ENCODE measurements at regions not wholly inside any gene's neighbourhood (a gene's known extent, or its start where the extent isn't known, plus 50 kb on each side); places are given as distances from the start of the nearest gene placed in this dataset.

GRCh38 chr18:61132031-61132430, 201.2 kb upstream of the CDH20 start:
- no peak for TF ChIP-seq CTCF (IDR thresholded peaks at IDR 0.05)
- H3K4me1 ChIP-seq = no peaks in the 10 kb centered on the region
- no peaks in the 10 kb centered on the region for H3K36me3 ChIP-seq
- H3K9me3 ChIP-seq = no peaks in the 10 kb centered on the region
- no peak overlapping the region for H3K4me3 ChIP-seq
- DNase-seq (ENCODE audit: low spot score) = no peak
- H3K27ac ChIP-seq = no peak overlapping the region
- no peaks in the 10 kb centered on the region for H3K27me3 ChIP-seq

- no peaks in the 10 kb centered on the region for H3K4me1 ChIP-seq
- TF ChIP-seq CTCF (IDR thresholded peaks at IDR 0.05) = no peak
- no peak overlapping the region for H3K27ac ChIP-seq
- DNase-seq (ENCODE audit: low spot score) = no peak
- H3K36me3 ChIP-seq = no peaks in the 10 kb centered on the region
- no peaks in the 10 kb centered on the region for H3K9me3 ChIP-seq
- no peak overlapping the region for H3K4me3 ChIP-seq
- H3K27me3 ChIP-seq = no peaks in the 10 kb centered on the region
Observed at GRCh38 chr18:61133783-61134182, 199.4 kb upstream of the CDH20 start.

GRCh38 chr18:61136711-61137251, 196.4 kb upstream of the CDH20 start:
- no peaks in the 10 kb centered on the region for H3K27me3 ChIP-seq
- no peaks in the 10 kb centered on the region for H3K4me1 ChIP-seq
- DNase-seq (ENCODE audit: low spot score) = no peak
- TF ChIP-seq CTCF (IDR thresholded peaks at IDR 0.05) = no peak
- no peak overlapping the region for H3K27ac ChIP-seq
- no peak overlapping the region for H3K4me3 ChIP-seq
- no peaks in the 10 kb centered on the region for H3K36me3 ChIP-seq
- H3K9me3 ChIP-seq = no peaks in the 10 kb centered on the region

- Histone ChIP-seq H3K36me3 (no peaks in the 10 kb centered on the region), H3K4me3 (no peak overlapping the region), H3K4me1 (no peaks in the 10 kb centered on the region), H3K27ac (no peak overlapping the region), H3K9me3 (no peaks in the 10 kb centered on the region), H3K27me3 (no peaks in the 10 kb centered on the region)
- TF ChIP-seq CTCF (IDR thresholded peaks at IDR 0.05) = no peak
- DNase-seq (ENCODE audit: low spot score) = no peak
Observed at GRCh38 chr18:61141691-61142090, 191.5 kb upstream of the CDH20 start.

- Histone ChIP-seq H3K9me3 (peaks cover 0 to 14% of the 10 kb centered on the region in 2 donors), H3K27ac (no peak overlapping the region), H3K27me3 (no peaks in the 10 kb centered on the region), H3K36me3 (no peaks in the 10 kb centered on the region), H3K4me3 (no peak overlapping the region), H3K4me1 (no peaks in the 10 kb centered on the region)
- TF ChIP-seq CTCF (IDR thresholded peaks at IDR 0.05) = no peak
- DNase-seq (ENCODE audit: low spot score) = no peak
Observed at GRCh38 chr18:61148322-61148721, 184.9 kb upstream of the CDH20 start.

- H3K9me3 ChIP-seq = peaks cover 0 to 14% of the 10 kb centered on the region in 2 donors
Observed at GRCh38 chr18:61149786-61150185, 183.4 kb upstream of the CDH20 start.

More at GRCh38 chr18:61149786-61150185, 183.4 kb upstream of the CDH20 start:
- H3K4me3 ChIP-seq = no peak overlapping the region
- no peak for DNase-seq (ENCODE audit: low spot score)
- no peaks in the 10 kb centered on the region for H3K4me1 ChIP-seq
- H3K27me3 ChIP-seq = no peaks in the 10 kb centered on the region
- no peak overlapping the region for H3K27ac ChIP-seq
- no peak for TF ChIP-seq CTCF (IDR thresholded peaks at IDR 0.05)
- no peaks in the 10 kb centered on the region for H3K36me3 ChIP-seq
